ENCODE measurements at regions not wholly inside any gene's neighbourhood (a gene's known extent, or its start where the extent isn't known, plus 50 kb on each side); places are given as distances from the start of the nearest gene placed in this dataset.

GRCh38 chr10:90598513-90598912, 259.3 kb downstream of the HTR7 start:
- H3K27me3 Mint-ChIP-seq: peaks cover 0 to 2% of the 10 kb centered on the region in 2 donors
- H3K4me3 Mint-ChIP-seq: no peak overlapping the region
- ChIA-PET POLR2A (no interaction called here), CTCF (no interaction called here)
- H3K9me3 Mint-ChIP-seq: peaks cover 0 to 3% (median 0%) of the 10 kb centered on the region in 5 donors
- Histone ChIP-seq H3K4me1 (ENCODE audit: insufficient read depth, low read length) (no peaks in the 10 kb centered on the region), H3K27me3 (ENCODE audit: insufficient read depth, low read length, poor library complexity, severe bottlenecking) (no peaks in the 10 kb centered on the region), H3K4me3 (ENCODE audit: low read length) (no peak overlapping the region), H3K27ac (ENCODE audit: low read depth, low read length) (no peak overlapping the region), H3K9me3 (ENCODE audit: low read length) (no peaks in the 10 kb centered on the region), H3K36me3 (ENCODE audit: insufficient read depth, low read length) (no peaks in the 10 kb centered on the region)
- no peak for DNase-seq
- no peaks in the 10 kb centered on the region for H3K36me3 Mint-ChIP-seq
- no peaks in the 10 kb centered on the region for H3K4me1 Mint-ChIP-seq
- H3K27ac Mint-ChIP-seq: no peak overlapping the region

GRCh38 chr10:90602862-90603610, 254.8 kb downstream of the HTR7 start:
- no peak overlapping the region for H3K4me3 Mint-ChIP-seq
- H3K27ac ChIP-seq (ENCODE audit: low read depth, low read length): no peak overlapping the region

GRCh38 chr10:90604636-90605035, 253.2 kb downstream of the HTR7 start:
- Histone ChIP-seq H3K27me3 (ENCODE audit: insufficient read depth, low read length, poor library complexity, severe bottlenecking) (no peaks in the 10 kb centered on the region), H3K9me3 (ENCODE audit: low read length) (no peaks in the 10 kb centered on the region), H3K4me1 (ENCODE audit: insufficient read depth, low read length) (no peaks in the 10 kb centered on the region), H3K36me3 (ENCODE audit: insufficient read depth, low read length) (no peaks in the 10 kb centered on the region), H3K4me3 (ENCODE audit: low read length) (no peak overlapping the region), H3K27ac (ENCODE audit: low read depth, low read length) (no peak overlapping the region)
- no peaks in the 10 kb centered on the region for H3K4me1 Mint-ChIP-seq
- H3K27me3 Mint-ChIP-seq: peaks cover 0 to 1% of the 10 kb centered on the region in 2 donors
- peaks cover 0 to 5% (median 0%) of the 10 kb centered on the region in 5 donors for H3K9me3 Mint-ChIP-seq
- DNase-seq: no peak
- CTCF ChIA-PET: no interaction called here
- no peak overlapping the region for H3K27ac Mint-ChIP-seq
- H3K4me3 Mint-ChIP-seq: no peak overlapping the region
- H3K36me3 Mint-ChIP-seq: no peaks in the 10 kb centered on the region
- POLR2A ChIA-PET: no interaction called here

More at GRCh38 chr10:90602862-90603610, 254.8 kb downstream of the HTR7 start:
- Histone ChIP-seq H3K36me3 (ENCODE audit: insufficient read depth, low read length) (no peaks in the 10 kb centered on the region), H3K4me1 (ENCODE audit: insufficient read depth, low read length) (no peaks in the 10 kb centered on the region), H3K27me3 (ENCODE audit: insufficient read depth, low read length, poor library complexity, severe bottlenecking) (no peaks in the 10 kb centered on the region), H3K9me3 (ENCODE audit: low read length) (no peaks in the 10 kb centered on the region), H3K4me3 (ENCODE audit: low read length) (no peak overlapping the region)
- H3K27me3 Mint-ChIP-seq: peaks cover 0 to 1% of the 10 kb centered on the region in 2 donors
- H3K9me3 Mint-ChIP-seq: peaks cover 0 to 4% (median 0%) of the 10 kb centered on the region in 5 donors
- no peak overlapping the region for H3K27ac Mint-ChIP-seq
- POLR2A ChIA-PET: no interaction called here
- H3K36me3 Mint-ChIP-seq: no peaks in the 10 kb centered on the region
- no peaks in the 10 kb centered on the region for H3K4me1 Mint-ChIP-seq
- DNase-seq: no peak
- CTCF ChIA-PET: no interaction called here

GRCh38 chr10:90605506-90605905, 252.3 kb downstream of the HTR7 start:
- POLR2A ChIA-PET: no interaction called here

GRCh38 chr10:90612276-90612675, 245.6 kb downstream of the HTR7 start:
- H3K9me3 Mint-ChIP-seq: peaks cover 0 to 5% (median 0%) of the 10 kb centered on the region in 5 donors
- no peaks in the 10 kb centered on the region for H3K36me3 ChIP-seq (ENCODE audit: insufficient read depth, low read length)
- no peaks in the 10 kb centered on the region for H3K27me3 Mint-ChIP-seq
- no peaks in the 10 kb centered on the region for H3K36me3 Mint-ChIP-seq
- no peak overlapping the region for H3K4me3 Mint-ChIP-seq
- H3K27ac Mint-ChIP-seq: no peak overlapping the region
- CTCF ChIA-PET: no interaction called here
- no peaks in the 10 kb centered on the region for H3K4me1 ChIP-seq (ENCODE audit: insufficient read depth, low read length)
- H3K27me3 ChIP-seq (ENCODE audit: insufficient read depth, low read length, poor library complexity, severe bottlenecking): no peaks in the 10 kb centered on the region
- POLR2A ChIA-PET: no interaction called here
- H3K4me1 Mint-ChIP-seq: no peaks in the 10 kb centered on the region
- DNase-seq: no peak
- H3K27ac ChIP-seq (ENCODE audit: low read depth, low read length): no peak overlapping the region
- H3K9me3 ChIP-seq (ENCODE audit: low read length): no peaks in the 10 kb centered on the region
- no peak overlapping the region for H3K4me3 ChIP-seq (ENCODE audit: low read length)

More at GRCh38 chr10:90605506-90605905, 252.3 kb downstream of the HTR7 start:
- Mint-ChIP-seq H3K9me3 (peaks cover 0 to 9% (median 0%) of the 10 kb centered on the region in 5 donors), H3K4me3 (no peak overlapping the region), H3K36me3 (no peaks in the 10 kb centered on the region), H3K27me3 (peaks cover 0 to 1% of the 10 kb centered on the region in 2 donors), H3K4me1 (no peaks in the 10 kb centered on the region), H3K27ac (no peak overlapping the region)
- no peaks in the 10 kb centered on the region for H3K36me3 ChIP-seq (ENCODE audit: insufficient read depth, low read length)
- H3K27ac ChIP-seq (ENCODE audit: low read depth, low read length): no peak overlapping the region
- no peaks in the 10 kb centered on the region for H3K4me1 ChIP-seq (ENCODE audit: insufficient read depth, low read length)
- H3K27me3 ChIP-seq (ENCODE audit: insufficient read depth, low read length, poor library complexity, severe bottlenecking): no peaks in the 10 kb centered on the region
- DNase-seq: no peak
- CTCF ChIA-PET: no interaction called here
- no peak overlapping the region for H3K4me3 ChIP-seq (ENCODE audit: low read length)
- no peaks in the 10 kb centered on the region for H3K9me3 ChIP-seq (ENCODE audit: low read length)

GRCh38 chr10:90614631-90615030, 243.2 kb downstream of the HTR7 start:
- Histone ChIP-seq H3K27me3 (ENCODE audit: insufficient read depth, low read length, poor library complexity, severe bottlenecking) (no peaks in the 10 kb centered on the region), H3K4me1 (ENCODE audit: insufficient read depth, low read length) (no peaks in the 10 kb centered on the region), H3K9me3 (ENCODE audit: low read length) (no peaks in the 10 kb centered on the region), H3K27ac (ENCODE audit: low read depth, low read length) (no peak overlapping the region), H3K4me3 (ENCODE audit: low read length) (no peak overlapping the region), H3K36me3 (ENCODE audit: insufficient read depth, low read length) (no peaks in the 10 kb centered on the region)
- DNase-seq: no peak
- POLR2A ChIA-PET: no interaction called here
- Mint-ChIP-seq H3K27ac (no peak overlapping the region), H3K4me1 (no peaks in the 10 kb centered on the region), H3K36me3 (no peaks in the 10 kb centered on the region), H3K27me3 (no peaks in the 10 kb centered on the region), H3K4me3 (no peak overlapping the region), H3K9me3 (peaks cover 0 to 3% (median 0%) of the 10 kb centered on the region in 5 donors)
- CTCF ChIA-PET: interaction anchor here (0.8 kb wide), 1 partner anchor 21 kb away, joined by 3 read pairs; no protein-coding TSS in a partner anchor

- no peaks in the 10 kb centered on the region for H3K27me3 ChIP-seq (ENCODE audit: insufficient read depth, low read length, poor library complexity, severe bottlenecking)
- H3K9me3 Mint-ChIP-seq: no peaks in the 10 kb centered on the region
- H3K4me1 Mint-ChIP-seq: no peaks in the 10 kb centered on the region
- no peak overlapping the region for H3K27ac Mint-ChIP-seq
- ChIA-PET CTCF (no interaction called here), POLR2A (no interaction called here)
- no peaks in the 10 kb centered on the region for H3K36me3 Mint-ChIP-seq
- no peaks in the 10 kb centered on the region for H3K36me3 ChIP-seq (ENCODE audit: insufficient read depth, low read length)
- no peak overlapping the region for H3K4me3 Mint-ChIP-seq
- no peaks in the 10 kb centered on the region for H3K27me3 Mint-ChIP-seq
- no peaks in the 10 kb centered on the region for H3K9me3 ChIP-seq (ENCODE audit: low read length)
- DNase-seq: no peak
- H3K4me1 ChIP-seq (ENCODE audit: insufficient read depth, low read length): no peaks in the 10 kb centered on the region
- H3K27ac ChIP-seq (ENCODE audit: low read depth, low read length): no peak overlapping the region
- no peak overlapping the region for H3K4me3 ChIP-seq (ENCODE audit: low read length)
These were observed 236.3 kb downstream of the HTR7 start for GRCh38 chr10:90621577-90621976.

- Histone ChIP-seq H3K36me3 (ENCODE audit: insufficient read depth, low read length) (no peaks in the 10 kb centered on the region), H3K27me3 (ENCODE audit: insufficient read depth, low read length, poor library complexity, severe bottlenecking) (no peaks in the 10 kb centered on the region), H3K27ac (ENCODE audit: low read depth, low read length) (no peak overlapping the region), H3K4me1 (ENCODE audit: insufficient read depth, low read length) (no peaks in the 10 kb centered on the region), H3K9me3 (ENCODE audit: low read length) (no peaks in the 10 kb centered on the region), H3K4me3 (ENCODE audit: low read length) (no peak overlapping the region)
- Mint-ChIP-seq H3K4me1 (no peaks in the 10 kb centered on the region), H3K27me3 (no peaks in the 10 kb centered on the region), H3K9me3 (peaks cover 0 to 4% (median 0%) of the 10 kb centered on the region in 5 donors), H3K4me3 (no peak overlapping the region), H3K27ac (no peak overlapping the region), H3K36me3 (no peaks in the 10 kb centered on the region)
- POLR2A ChIA-PET: no interaction called here
- DNase-seq: no peak
- CTCF ChIA-PET: no interaction called here
These were observed 222.6 kb downstream of the HTR7 start for GRCh38 chr10:90635111-90635765.
